GM18502 (cell line): ENCODE measurements at regions not wholly inside any gene's neighbourhood (a gene's known extent, or its start where the extent isn't known, plus 50 kb on each side); places are given as distances from the start of the nearest gene placed in this dataset.

Source experiments
- ATAC-seq: cut with Tn5 transposase; IDR thresholded peaks from one replicate; pipeline ENCODE4 v1.9.1; 2021; ENCODE audit warnings: mild to moderate bottlenecking; ENCODE audit not compliant: unreplicated experiment, poor library complexity

DNA sequence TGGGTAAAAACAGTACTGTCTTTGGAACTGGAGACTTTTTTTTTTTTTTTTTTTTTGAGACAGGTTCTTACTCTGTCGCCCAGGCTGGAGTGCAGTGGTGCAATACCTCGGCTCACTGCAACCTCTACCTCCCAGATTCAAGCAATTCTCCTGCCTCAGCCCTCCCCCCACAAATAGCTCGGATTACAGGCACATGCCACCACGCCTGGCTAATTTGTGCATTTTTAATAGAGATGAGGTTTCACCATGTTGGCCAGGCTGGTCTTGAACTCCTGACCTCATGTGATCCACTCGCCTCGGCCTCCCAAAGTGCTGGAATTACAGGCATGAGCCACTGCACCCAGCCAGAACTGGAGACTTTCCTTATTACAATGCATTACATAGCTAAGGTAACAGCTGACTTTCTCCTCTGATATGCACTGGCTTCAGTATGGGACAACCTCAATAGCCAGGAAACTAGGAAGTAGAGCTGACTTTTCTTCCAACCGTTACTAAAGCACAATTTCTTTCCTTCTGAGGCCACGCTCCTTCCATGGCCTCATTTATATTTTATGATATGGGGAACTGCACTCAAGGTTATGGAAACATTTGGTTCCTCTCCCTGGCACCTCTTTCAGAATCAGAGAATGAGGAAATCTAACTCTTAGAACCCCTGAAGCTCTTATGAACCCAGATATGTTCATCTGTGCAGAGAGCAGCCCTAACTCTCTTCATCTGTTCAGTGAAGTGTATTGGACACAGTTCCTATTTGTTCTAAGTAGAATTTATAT lies 53.5 kb upstream of the FAM9B start:
- ATAC-seq, result no peak

DNA sequence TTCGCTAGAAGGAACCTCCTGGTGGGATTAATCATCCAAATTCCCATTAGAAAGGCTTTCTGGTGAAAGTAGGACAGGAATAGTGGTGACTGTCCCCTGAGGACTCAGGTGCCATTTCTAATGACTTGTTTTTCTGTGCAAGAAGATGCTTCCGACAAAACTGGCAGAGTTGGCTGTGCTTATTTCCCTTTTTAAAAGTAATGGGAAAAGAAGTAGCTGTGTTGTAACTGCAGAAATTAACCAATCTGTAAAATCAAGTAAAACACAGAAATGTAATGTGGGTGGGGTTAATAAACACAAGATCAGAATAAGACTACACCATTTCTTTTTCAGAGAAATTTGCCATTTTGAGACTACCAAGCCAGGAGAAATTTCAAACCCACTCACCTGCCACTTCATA lies 55.0 kb upstream of the FAM9B start:
- ATAC-seq, result no peak

DNA sequence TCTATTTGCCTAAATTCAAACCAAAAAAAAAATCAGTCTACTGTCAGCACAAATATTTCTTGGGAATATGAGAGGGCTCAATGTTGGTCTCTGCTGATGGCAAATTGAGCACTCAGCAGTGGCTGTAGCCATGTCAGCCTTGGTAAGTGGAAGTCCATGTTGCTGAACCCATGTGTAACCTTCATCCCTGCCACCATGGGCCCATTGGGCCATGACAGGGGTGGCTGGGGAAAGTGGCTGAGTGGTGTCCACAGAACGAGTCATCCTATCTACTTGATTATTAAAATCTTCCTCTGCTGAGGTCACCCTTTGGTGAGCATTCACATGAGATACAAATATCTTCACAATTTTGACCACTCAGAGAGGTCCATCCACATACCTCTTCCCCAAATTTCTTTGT lies 56.8 kb upstream of the FAM9B start:
- no peak for ATAC-seq

DNA sequence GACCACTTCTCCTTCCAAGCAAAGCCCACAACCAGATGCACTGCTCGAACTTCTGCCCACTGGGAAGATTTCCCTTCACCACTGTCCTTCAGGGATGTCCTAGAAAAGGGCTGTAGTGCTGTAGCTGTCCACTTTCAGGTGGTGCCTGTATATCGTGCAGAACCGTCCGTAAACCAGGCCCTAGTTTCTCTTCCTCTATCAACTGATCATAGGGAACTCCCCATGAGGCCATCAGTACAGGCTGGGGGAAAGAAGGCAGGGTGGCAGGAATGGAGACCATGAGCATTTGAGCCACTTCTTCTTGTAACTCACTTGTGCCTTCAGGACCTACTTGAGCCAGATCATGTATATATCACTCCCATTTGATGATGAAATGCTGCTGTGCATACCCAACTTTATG lies 57.3 kb upstream of the FAM9B start:
- no peak for ATAC-seq

DNA sequence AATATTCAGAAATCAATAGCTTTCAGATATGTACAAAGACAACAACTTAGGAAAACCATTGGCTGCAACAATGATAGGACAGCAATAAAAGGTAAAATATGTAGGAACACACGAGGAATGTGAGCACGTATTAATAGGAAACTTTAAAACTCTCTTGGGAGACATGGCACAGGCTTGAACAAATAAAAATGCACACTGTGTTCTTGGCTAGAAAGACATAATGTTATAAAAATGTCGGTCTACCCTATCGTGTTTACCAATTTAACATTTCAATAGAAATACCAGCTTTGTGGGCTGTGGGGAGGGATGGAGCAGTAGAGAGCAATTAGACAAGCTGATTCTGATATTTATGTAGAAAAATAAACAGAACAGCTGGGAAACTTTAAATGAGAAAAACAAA lies 69.0 kb upstream of the FAM9B start:
- no peak for ATAC-seq

DNA sequence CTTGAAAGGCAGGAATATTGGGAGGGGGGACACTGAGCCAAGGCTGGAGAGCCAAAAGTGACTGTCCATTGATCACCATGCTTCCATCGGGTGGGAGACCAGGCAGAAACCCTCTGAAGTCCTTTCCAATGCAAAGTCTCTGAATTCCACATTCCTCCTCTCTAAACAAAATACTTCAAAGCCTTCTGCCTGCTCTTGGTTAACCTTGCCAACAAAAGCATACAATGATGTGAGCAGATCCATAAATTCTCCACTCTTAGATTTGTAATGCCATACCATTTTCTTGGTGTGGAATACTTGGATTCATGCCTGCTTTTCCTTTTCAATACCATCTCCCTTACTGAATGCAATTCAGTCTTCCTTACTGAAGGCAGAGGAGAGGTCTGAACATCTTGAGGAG lies 74.1 kb upstream of the FAM9B start:
- ATAC-seq, result no peak

DNA sequence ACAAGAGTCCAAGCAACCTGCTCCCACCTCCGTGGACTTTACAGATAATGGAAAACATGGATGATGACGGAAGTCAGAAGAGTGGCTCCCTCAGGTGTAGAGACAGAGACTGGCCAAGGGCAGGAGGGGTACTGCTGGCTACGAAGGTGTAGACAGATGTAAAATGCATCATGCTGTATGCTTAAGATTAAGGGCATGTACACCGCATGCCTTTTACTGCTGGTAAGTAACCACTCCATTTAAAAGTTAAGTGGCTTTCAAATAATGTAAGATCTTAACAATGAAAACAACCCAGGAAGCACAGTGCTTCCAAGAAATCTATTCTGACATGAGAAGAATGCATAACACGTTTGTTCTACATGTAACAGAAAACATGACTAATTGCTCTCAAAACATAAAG lies 76.9 kb upstream of the FAM9B start:
- no peak for ATAC-seq

DNA sequence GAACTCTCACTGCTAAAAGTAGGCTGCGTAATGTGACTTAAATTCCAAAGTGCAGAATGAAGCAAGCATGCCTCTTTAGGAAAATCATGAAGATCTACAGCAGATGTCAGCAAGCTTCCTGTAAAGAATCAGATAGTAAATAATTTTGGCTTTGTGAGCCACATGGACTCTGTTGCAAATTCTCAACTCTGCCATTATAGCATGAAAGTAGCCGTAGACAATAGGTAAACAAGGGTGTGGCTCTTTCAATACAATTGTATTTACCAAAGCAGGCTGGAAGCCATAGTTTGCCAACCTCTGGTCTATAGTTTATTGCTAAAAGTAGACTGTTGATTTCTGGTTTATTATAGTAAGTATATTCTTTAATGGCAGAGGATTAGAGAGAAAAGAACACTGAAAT lies 80.3 kb upstream of the FAM9B start:
- no peak for ATAC-seq

DNA sequence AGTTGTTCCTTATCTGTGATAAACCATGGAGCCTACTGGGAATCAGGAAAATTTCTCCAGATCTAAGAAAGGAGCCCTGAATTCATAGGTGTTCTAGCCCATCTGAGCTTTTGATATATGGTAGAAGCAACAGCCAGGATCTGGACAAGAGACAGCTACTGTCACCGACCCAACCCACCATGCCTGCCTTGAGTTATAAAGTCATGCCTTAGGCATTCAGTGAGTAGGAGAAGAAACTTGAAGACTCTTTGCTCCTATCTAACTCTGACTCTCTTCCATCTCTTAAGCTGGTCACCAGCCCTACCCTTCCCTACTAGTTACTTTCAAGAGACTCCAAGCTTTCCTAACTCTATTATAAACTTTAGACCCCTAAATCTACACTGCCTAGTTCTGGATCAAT lies 83.9 kb upstream of the FAM9B start:
- no peak for ATAC-seq

DNA sequence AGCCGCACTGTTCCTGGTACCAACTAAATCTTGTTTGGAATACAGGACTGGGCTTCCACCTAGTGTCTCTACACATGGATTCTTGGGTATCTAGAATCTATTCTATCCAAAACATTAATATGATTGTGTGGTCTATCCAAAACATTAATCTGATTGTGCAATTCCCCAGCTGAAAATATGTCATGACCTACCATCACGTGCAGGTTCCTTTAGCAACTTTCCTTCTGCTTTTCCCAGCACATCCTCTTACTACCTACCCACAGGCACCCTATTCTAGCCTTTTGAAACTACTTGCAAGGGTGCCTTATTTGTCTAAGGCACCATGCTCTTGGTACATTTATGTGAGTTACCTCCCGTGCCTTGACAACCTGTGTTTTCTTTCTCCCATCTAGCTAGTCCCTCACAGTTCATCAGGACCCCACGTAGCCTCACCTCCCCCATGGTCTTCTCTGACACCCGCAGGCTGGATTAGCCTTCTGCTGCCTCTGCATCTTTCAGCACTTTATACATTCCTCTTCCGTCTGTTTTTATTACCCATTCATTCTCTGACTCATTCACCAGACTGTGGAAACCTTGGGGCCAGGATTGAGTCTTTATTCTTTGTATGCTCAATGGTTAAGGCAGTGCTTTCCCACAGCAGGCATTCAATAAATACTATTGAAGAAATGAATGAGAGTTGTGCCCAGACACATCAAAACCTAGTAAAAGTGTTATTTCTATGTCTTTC lies 88.8 kb upstream of the FAM9B start:
- no peak for ATAC-seq

DNA sequence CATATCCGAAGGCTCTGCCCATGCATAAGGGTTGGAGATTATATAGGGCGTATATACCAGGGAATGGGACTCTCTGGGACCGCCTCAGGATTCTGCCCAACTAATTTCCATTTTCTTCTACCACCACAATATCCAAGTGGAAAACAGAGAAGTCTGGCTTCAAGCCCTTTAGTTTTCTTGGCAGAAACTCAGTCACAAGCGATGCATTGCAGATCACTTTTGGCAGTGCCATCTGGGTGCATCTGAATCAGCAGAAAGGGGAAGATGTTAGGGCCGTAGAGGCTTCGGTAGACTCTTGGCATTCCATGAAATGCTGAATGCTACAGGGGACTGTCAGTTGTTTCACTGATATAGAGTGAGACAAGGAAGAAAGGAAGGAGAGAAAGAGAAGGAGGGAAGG lies 94.1 kb upstream of the FAM9B start:
- no peak for ATAC-seq

DNA sequence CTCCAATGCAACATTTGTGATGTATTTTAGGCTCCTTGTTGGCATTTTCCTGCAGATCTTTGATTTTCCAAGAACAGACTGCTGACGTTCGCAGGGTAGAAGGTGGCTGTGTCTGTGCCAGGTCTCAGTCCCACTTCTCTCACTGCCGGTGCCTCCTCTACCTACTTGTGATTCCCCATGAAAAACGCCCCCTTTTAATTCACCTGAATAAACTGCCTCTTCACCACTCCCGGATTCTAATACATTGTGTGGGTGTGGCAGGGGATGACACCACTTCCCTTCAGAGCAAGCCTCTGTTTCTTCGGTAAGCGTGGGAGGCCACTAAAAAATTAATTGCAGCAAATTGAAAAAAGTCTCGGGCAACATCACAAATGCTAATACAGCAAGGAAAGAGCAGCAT lies 96.1 kb upstream of the FAM9B start:
- ATAC-seq, result no peak

DNA sequence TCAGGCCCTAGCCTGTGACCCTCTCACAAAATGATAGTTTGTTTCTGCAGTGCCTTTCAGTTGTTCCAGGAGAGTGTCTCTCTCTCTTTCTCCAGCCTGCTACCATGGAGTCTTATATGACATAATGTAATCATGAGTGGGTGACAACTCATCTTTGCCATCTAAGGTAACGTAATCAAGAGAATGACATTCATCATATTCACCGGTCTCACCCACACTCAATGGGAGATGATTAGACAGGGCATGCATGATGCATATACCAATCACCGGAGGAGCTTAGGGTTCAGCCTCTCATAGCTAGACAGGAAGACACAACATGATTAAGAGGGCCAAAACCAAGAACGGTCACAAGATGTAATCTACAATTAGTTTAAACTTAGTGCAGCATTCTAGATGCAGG lies 97.1 kb upstream of the FAM9B start:
- ATAC-seq, result no peak

DNA sequence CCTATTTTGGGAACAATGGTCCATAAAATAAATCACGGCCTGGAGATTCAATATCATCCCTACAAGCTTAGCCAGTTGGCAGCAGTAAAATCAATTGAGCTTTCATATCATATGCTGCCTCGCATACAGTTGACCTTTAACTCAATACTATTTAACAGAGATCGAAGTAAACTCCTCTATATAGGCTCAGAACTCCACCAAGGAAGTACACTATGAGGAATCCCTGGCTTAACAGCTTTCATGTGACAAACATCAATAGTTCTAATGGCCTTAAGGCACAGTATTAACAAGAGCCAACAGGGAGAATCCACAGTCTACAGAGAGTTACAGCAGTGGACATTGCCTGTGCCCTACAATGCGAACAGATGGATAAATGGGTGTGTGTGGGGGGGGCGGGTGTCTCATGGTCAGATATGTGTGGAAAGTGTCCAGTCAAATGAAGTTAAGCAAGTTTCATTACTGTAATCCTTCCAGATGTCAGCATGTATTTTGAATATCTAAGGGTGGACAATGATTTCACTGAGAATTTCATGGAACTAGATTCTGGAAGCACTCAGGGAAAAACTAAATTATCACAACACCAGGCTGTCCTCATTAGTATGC lies 98.2 kb upstream of the FAM9B start:
- no peak for ATAC-seq

DNA sequence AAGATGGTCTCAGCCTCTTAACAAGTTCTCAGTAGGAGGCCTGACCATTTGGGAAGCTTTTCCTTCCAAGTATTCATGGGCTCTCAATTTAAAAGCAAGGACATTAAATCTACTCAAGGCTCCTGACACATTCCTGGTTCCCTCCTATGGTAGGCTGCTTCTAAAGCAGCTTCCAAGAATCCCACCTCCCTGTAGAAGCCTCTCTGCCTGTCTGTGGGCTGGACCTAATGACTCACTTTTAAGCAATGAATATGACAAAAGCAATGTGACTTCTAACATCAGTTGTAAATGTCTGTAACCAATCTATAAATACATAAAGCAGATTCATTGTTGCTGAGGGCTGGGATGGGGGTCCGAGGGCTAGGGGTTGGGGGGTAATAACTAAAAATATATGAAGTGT lies 99.5 kb upstream of the FAM9B start:
- ATAC-seq, result no peak

DNA sequence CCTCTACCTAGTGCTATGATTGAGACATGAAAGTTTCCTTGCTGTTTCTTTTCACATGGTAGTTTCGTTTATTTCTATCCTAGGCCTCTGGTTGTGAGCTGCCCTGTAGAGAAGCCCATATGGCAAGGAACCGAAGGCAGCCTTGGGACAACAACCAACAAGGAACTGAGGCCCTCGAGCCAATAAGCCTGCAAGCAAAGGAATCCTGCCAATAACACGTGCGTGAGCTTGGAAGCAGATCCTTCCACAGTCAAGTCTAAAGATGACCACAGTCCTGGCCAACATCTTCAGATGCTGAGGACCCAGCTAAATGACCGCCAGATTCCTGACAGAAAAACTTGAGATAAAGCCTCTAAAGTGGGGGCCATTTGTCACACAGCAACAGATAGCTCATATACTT lies 100.4 kb upstream of the FAM9B start:
- no peak for ATAC-seq

DNA sequence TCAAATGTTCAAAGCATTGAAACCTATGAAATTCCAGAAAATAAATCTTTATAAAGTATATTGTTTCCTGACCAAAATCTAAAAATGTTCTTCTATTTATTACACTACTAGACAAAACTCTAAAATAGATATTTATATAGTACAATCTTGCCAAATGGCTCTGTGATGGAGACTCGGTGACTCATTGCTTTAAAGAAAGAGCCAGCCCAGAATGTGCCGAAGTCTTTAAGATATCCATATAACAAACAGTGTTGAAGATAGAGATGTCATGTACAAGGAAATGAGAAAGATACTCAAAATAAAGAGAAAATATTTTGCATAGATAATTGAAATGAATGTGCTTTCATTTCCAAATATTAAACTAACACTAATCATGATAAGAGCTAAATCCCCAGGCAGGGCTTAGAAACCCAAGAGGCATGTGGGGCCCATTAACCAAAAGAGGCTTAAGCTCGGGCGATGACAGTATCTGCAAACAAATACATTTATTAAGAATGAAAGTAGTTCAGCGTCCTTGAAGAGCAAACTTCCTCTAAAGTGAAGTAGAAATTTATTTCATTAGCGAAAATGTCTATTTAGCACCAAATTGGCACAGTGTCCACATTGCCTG lies 102.1 kb upstream of the FAM9B start:
- no peak for ATAC-seq

DNA sequence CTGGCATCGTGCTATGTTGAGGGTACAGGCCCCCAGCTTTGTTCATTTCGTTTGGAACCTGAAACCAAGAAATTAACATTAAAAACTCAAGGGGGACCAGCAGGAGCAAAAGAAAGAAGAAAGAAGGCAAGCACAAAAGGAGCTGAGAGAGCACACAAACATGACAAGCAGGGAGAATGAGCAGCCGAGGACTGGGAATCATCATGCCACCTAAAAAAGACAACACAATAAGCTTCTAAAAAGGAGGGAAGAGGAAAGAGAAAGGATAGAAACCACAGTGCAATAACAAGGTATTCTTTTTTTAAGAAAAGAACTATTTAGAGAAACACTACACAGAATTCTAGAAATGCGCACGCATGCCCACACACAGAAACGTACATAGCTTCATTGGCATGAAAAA lies 103.2 kb upstream of the FAM9B start:
- ATAC-seq, result no peak

DNA sequence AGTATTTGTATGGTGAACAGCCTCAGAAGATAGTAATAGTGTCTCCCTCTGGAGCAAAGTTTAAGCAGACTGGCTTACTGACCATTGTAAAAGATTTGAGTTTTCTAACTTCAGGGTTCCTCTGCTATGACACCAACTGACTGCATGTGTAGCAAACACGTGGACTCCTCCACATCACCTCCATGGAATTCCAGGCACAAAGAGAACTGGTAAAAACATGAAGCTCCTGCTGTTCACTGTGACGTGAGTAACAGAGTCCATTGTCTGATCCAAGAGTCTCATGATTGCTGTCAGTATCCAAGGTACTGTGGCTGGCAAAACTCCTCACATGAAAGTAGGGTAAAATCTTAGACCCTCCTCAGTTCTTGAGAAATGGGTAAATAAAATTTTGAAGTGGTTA lies 107.6 kb upstream of the FAM9B start:
- ATAC-seq, result no peak

DNA sequence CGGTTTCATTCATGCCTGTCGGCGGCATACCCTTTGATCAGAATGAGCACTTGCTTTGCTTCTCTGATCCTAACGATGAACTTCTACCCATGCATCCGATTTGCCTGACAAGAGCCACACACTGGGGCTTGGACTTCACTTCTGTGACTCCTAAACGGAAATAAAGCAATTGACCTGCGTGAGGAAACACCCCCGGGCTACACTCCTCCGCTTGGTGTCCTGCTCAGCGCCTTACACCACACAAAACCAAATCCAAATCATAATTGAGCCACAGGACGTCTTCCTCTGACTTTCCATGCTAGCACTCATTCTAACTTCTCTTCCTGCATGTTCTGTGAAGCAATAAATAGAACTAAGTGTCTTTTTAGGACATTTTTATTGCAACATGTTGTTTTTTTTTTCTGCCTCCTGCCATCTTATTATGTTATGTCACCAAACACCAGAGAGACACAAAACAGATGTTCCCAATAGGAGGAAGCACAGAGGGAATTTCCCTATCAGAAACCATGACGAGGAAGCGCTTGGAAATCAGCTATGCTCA lies 110.8 kb upstream of the FAM9B start:
- ATAC-seq, result no peak

DNA sequence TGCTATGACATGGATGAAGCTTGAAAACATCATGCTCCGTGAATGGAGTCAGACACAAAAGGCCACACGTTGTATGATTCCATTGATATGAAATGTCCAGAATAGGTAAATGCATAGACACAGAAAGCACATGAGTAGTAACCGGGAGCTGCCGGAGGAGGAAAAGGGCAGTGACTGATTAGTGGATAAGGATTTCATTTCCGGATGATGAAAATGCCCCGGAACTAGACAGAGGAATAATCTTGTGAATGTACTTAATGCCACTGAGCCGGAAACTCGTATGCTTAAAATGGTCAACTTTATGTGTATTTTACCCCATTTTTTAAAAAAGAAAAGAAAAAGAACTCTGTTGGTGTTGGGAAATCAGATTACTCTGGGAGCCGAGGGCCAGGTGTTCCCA lies 112.7 kb upstream of the FAM9B start:
- no peak for ATAC-seq
